H1 (cell line): ENCODE measurements at regions not wholly inside any gene's neighbourhood (a gene's known extent, or its start where the extent isn't known, plus 50 kb on each side); places are given as distances from the start of the nearest gene placed in this dataset.

Experiments
- CTCF ChIA-PET: fragments of 300-600 bp; sonication (Branson Sonifier 250); formaldehyde crosslinking; loops from one replicate; lab custom pipeline; 2021; ENCODE audit not compliant: partially characterized antibody; lab: Charles Lee
- POLR2A ChIA-PET: fragments of 300-600 bp; sonication (Branson Sonifier 250); formaldehyde crosslinking; loops from one replicate; lab custom pipeline; 2021; ENCODE audit warnings: inconsistent platforms; ENCODE audit not compliant: partially characterized antibody; lab: Charles Lee
- DNase-seq, 2 experiments: peaks; one replicate each; pipeline versions ENCODE4 v3.0.0 to v3.0.0-alpha.2; 2010 to 2022; ENCODE audit warnings: low spot score in 2 of 2, low read depth in 1 of 2, mixed read lengths in 1 of 2
- FAIRE-seq: peaks from 2 replicates; lab custom pipeline; 2011; peaks lifted over from hg19 to GRCh38; lab: Jason Lieb, UNC
- H2AFZ ChIP-seq: 2 replicates; pipeline ENCODE4 v1.8.1; 2012; ENCODE audit warnings: low read length, inconsistent platforms
- H2AK5ac ChIP-seq: 2 replicates; pipeline ENCODE4 v1.6.1; 2013; ENCODE audit warnings: low read depth, low read length
- H2BK120ac ChIP-seq: replicated peaks from 2 replicates; pipeline ENCODE3; 2013; ENCODE audit warnings: low read depth, low read length, inconsistent platforms
- H2BK12ac ChIP-seq: 2 replicates; pipeline ENCODE4 v1.6.1; 2013; ENCODE audit warnings: low read depth, low read length
- H2BK15ac ChIP-seq: 2 replicates; pipeline ENCODE4 v1.6.1; 2013; ENCODE audit warnings: low read length
- H2BK20ac ChIP-seq: 2 replicates; pipeline ENCODE4 v1.6.1; 2013; ENCODE audit warnings: low read length
- H2BK5ac ChIP-seq: 2 replicates; pipeline ENCODE4 v1.6.1; 2013; ENCODE audit warnings: low read depth, low read length
- H3K14ac ChIP-seq: 2 replicates; pipeline ENCODE4 v1.6.1; 2013; ENCODE audit warnings: inconsistent platforms; ENCODE audit not compliant: insufficient read length
- H3K18ac ChIP-seq: 2 replicates; pipeline ENCODE4 v1.6.1; 2013; ENCODE audit warnings: low read length; ENCODE audit errors: extremely low read depth
- H3K23ac ChIP-seq: 2 replicates; pipeline ENCODE4 v1.6.1; 2013; ENCODE audit warnings: inconsistent platforms; ENCODE audit not compliant: insufficient read length
- H3K23me2 ChIP-seq: 2 replicates; pipeline ENCODE4 v1.6.1; 2013; ENCODE audit warnings: low read depth, low read length
- H3K27ac ChIP-seq: 2 replicates; pipeline ENCODE4 v1.6.1; 2011; ENCODE audit warnings: low read depth, low read length, inconsistent platforms
- H3K27me3 ChIP-seq, 4 experiments: replicated peaks in 1 of 4; 1 replicate in 1 of 4; 2 replicates in 3 of 4; pipeline versions ENCODE4 v1.6.1 to v1.8.1; 2011 to 2013; ENCODE audit warnings: low read length in 3 of 4, mild to moderate bottlenecking in 3 of 4, inconsistent platforms in 2 of 4, mixed read lengths in 2 of 4, moderate library complexity in 1 of 4; ENCODE audit not compliant: control insufficient read depth in 3 of 4, insufficient read depth in 3 of 4; ENCODE audit errors: extremely low read depth in 1 of 4
- H3K36me3 ChIP-seq, 4 experiments: 2 replicates each; pipeline versions ENCODE4 v1.6.1 to v1.8.1; 2011 to 2013; ENCODE audit warnings: mild to moderate bottlenecking in 4 of 4, low read length in 3 of 4, moderate library complexity in 2 of 4, control low read depth in 1 of 4, inconsistent platforms in 1 of 4; ENCODE audit not compliant: insufficient read depth in 4 of 4, control insufficient read depth in 2 of 4
- H3K4ac ChIP-seq: replicated peaks from 2 replicates; pipeline ENCODE3; 2013; ENCODE audit warnings: low read length, low read depth, mixed read lengths, inconsistent platforms; ENCODE audit not compliant: insufficient read length
- H3K4me1 ChIP-seq, 4 experiments: replicated peaks in 1 of 4; 1 replicate in 1 of 4; 2 replicates in 3 of 4; pipeline versions ENCODE4 v1.6.1 to v1.8.1; 2011 to 2013; ENCODE audit warnings: low read length in 3 of 4, inconsistent platforms in 2 of 4, mixed read lengths in 1 of 4; ENCODE audit not compliant: insufficient read depth in 4 of 4, control insufficient read depth in 3 of 4
- H3K4me2 ChIP-seq, 2 experiments: 2 replicates each; pipeline versions ENCODE4 v1.6.1 to v1.8.1; 2011 to 2013; ENCODE audit warnings: low read depth in 2 of 2, low read length in 2 of 2, control low read depth in 1 of 2, inconsistent platforms in 1 of 2, mild to moderate bottlenecking in 1 of 2; ENCODE audit not compliant: insufficient read depth in 1 of 2
- H3K4me3 ChIP-seq, 4 experiments: fragments of 200-600, 300-600 bp in 1 of 4; sonication (generic), shearing (Covaris generic), sonication (Bioruptor Twin) in 1 of 4; 2 replicates each; pipeline versions ENCODE4 v1.5.1 to v1.8.1; 2011 to 2016; ENCODE audit warnings: low read length in 4 of 4, low read depth in 3 of 4, control low read depth in 2 of 4, inconsistent platforms in 2 of 4, mild to moderate bottlenecking in 2 of 4, mixed read lengths in 1 of 4, moderate library complexity in 1 of 4; ENCODE audit not compliant: insufficient read depth in 2 of 4; ENCODE audit errors: extremely low read depth in 1 of 4
- H3K56ac ChIP-seq: replicated peaks from 2 replicates; pipeline ENCODE3; 2013; ENCODE audit warnings: low read depth, mild to moderate bottlenecking, mixed read lengths, low read length, inconsistent platforms; ENCODE audit not compliant: insufficient read length
- H3K79me1 ChIP-seq: 2 replicates; pipeline ENCODE4 v1.6.1; 2013; ENCODE audit warnings: low read depth, low read length, control low read depth
- H3K79me2 ChIP-seq, 2 experiments: 2 replicates each; pipeline versions ENCODE4 v1.6.1 to v1.8.1; 2012 to 2013; ENCODE audit warnings: low read length in 2 of 2, mild to moderate bottlenecking in 2 of 2, inconsistent platforms in 1 of 2; ENCODE audit not compliant: insufficient read depth in 2 of 2, control insufficient read depth in 1 of 2
- H3K9ac ChIP-seq, 4 experiments: replicated peaks in 1 of 4; 1 replicate in 1 of 4; 2 replicates in 3 of 4; pipeline versions ENCODE4 v1.6.1 to v1.8.1; 2011 to 2013; ENCODE audit warnings: low read depth in 3 of 4, low read length in 3 of 4, control low read depth in 2 of 4, mild to moderate bottlenecking in 2 of 4, moderate library complexity in 2 of 4, inconsistent platforms in 1 of 4; ENCODE audit errors: extremely low read depth in 1 of 4
- H3K9me3 ChIP-seq, 2 experiments: 2 replicates each; pipeline versions ENCODE4 v1.6.1 to v1.8.1; 2012 to 2013; ENCODE audit warnings: mild to moderate bottlenecking in 2 of 2, moderate library complexity in 2 of 2, control low read depth in 1 of 2, inconsistent platforms in 1 of 2, low read depth in 1 of 2, low read length in 1 of 2, mixed read lengths in 1 of 2; ENCODE audit not compliant: insufficient read depth in 2 of 2
- H4K20me1 ChIP-seq, 2 experiments: replicated peaks in 1 of 2; 2 replicates each; pipeline versions ENCODE3 to v1.8.1; 2011 to 2013; ENCODE audit warnings: inconsistent platforms in 2 of 2, low read length in 2 of 2, mild to moderate bottlenecking in 1 of 2; ENCODE audit not compliant: insufficient read depth in 2 of 2, control insufficient read depth in 1 of 2
- H4K5ac ChIP-seq: 2 replicates; pipeline ENCODE4 v1.6.1; 2013; ENCODE audit warnings: low read length, low read depth, mixed read lengths, inconsistent platforms; ENCODE audit not compliant: insufficient read length
- H4K8ac ChIP-seq: 2 replicates; pipeline ENCODE4 v1.8.0; 2013; ENCODE audit warnings: mild to moderate bottlenecking, moderate library complexity, low read length, inconsistent platforms; ENCODE audit not compliant: insufficient read depth; ENCODE audit errors: extremely low read depth
- H4K91ac ChIP-seq: replicated peaks from 2 replicates; pipeline ENCODE3; 2013; ENCODE audit warnings: low read length, mixed read lengths, inconsistent platforms; ENCODE audit not compliant: insufficient read length
- ATF3 ChIP-seq: IDR thresholded peaks from 2 replicates; pipeline ENCODE4 v1.6.1; 2011; ENCODE audit warnings: low read depth, mild to moderate bottlenecking, low read length; ENCODE audit not compliant: insufficient read depth
- CHD2 ChIP-seq: IDR thresholded peaks from 2 replicates; pipeline ENCODE4 v1.6.1; 2012; ENCODE audit warnings: low read length, improper control_type of control experiment
- CTCF ChIP-seq, 3 experiments: IDR thresholded peaks; 1 replicate in 2 of 3; 2 replicates in 1 of 3; pipeline versions ENCODE4 v1.5.1 to v1.6.1; 2011; ENCODE audit warnings: low read length in 3 of 3, mild to moderate bottlenecking in 3 of 3, inconsistent platforms in 2 of 3, low read depth in 1 of 3, moderate library complexity in 1 of 3; ENCODE audit not compliant: insufficient read depth in 1 of 3; ENCODE audit errors: control extremely low read depth in 1 of 3
- EGR1 ChIP-seq: IDR thresholded peaks from 2 replicates; pipeline ENCODE4 v1.6.1; 2011; ENCODE audit warnings: low read depth, low read length, borderline replicate concordance
- HDAC2 ChIP-seq, 2 experiments: fragments of 300-600 bp in 1 of 2; sonication (generic) in 1 of 2; IDR thresholded peaks; 2 replicates each; pipeline ENCODE4 v1.6.1; 2011 to 2012; ENCODE audit warnings: low read depth in 2 of 2, low read length in 2 of 2, mild to moderate bottlenecking in 2 of 2, moderate library complexity in 2 of 2, borderline replicate concordance in 1 of 2, inconsistent platforms in 1 of 2
- POLR2AphosphoS5 ChIP-seq: IDR thresholded peaks from 2 replicates; pipeline ENCODE4 v1.6.1; 2011; ENCODE audit warnings: low read depth, low read length
- SRF ChIP-seq: IDR thresholded peaks from 2 replicates; pipeline ENCODE4 v1.6.1; 2011; ENCODE audit warnings: mild to moderate bottlenecking, low read depth, low read length, moderate library complexity
- SUZ12 ChIP-seq: fragments of 200-600 bp; sonication (generic); IDR thresholded peaks from 2 replicates; pipeline ENCODE4 v1.6.1; 2012; ENCODE audit warnings: mild to moderate bottlenecking, inconsistent platforms, low read length, moderate library complexity, mixed read lengths
- WGBS, 2 experiments: shearing (Covaris generic) in 1 of 2; methylation state at CpG; one replicate each; pipeline versions ENCODE4 v1.1.6 to v1.1.7; 2013 to 2015; ENCODE audit warnings: low lambda C conversion rate in 2 of 2, mixed read lengths in 2 of 2, inconsistent platforms in 1 of 2, low coverage in 1 of 2, missing lambda C conversion rate in 1 of 2; ENCODE audit not compliant: insufficient replicate concordance in 2 of 2, insufficient coverage in 1 of 2, insufficient read length in 1 of 2; ENCODE audit errors: extremely low coverage in 1 of 2, missing lambda C conversion rate in 1 of 2; 5-methylcytosine and 5-hydroxymethylcytosine counted together

GRCh38 chr2:41873102-41874031 lies 174.5 kb upstream of the PKDCC start:
- Histone ChIP-seq H3K36me3 (no peaks in the 10 kb centered on the region), H3K4me1 (peaks cover 0 to 9% (median 1%) of the 10 kb centered on the region in 4 experiments; a peak in 1 of 7 replicates), H2AK5ac (no peak overlapping the region), H3K56ac (no peak overlapping the region), H2AFZ (no peak overlapping the region), H2BK20ac (no peak overlapping the region), H3K4me2 (no peak overlapping the region), H2BK5ac (no peak overlapping the region), H3K27me3 (no peaks in the 10 kb centered on the region), H2BK15ac (no peak overlapping the region), H3K14ac (no peak overlapping the region), H4K20me1 (no peaks in the 10 kb centered on the region), H3K27ac (no peak overlapping the region), H2BK12ac (no peak overlapping the region), H4K8ac (no peak overlapping the region), H4K91ac (no peak overlapping the region), H3K79me1 (no peaks in the 10 kb centered on the region), H3K23me2 (no peaks in the 10 kb centered on the region), H2BK120ac (no peak overlapping the region), H3K9ac (no peak overlapping the region), H3K23ac (no peak overlapping the region), H3K18ac (no peak overlapping the region), H3K4ac (no peak overlapping the region), H3K79me2 (no peaks in the 10 kb centered on the region), H3K4me3 (no peak overlapping the region), H4K5ac (no peak overlapping the region), H3K9me3 (no peaks in the 10 kb centered on the region)
- DNase-seq (no peak), FAIRE-seq (no peak)
- ChIA-PET CTCF (interaction anchor here (0.6 to 20.1 kb wide), 15 partner anchors 9 to 1149 kb away, joined by 3 to 890 read pairs (median 6); partner anchors contain the start of gene PKDCC), POLR2A (no interaction called here)
- 87% methylated on average over 4 of the region's 4 CpGs; no CpG with 5 or more reads in 1 of the 2 experiments for WGBS, 2 experiments
- TF ChIP-seq SRF (no peak), CHD2 (no peak), HDAC2 (IDR thresholded peaks at IDR 0.05; ENCODE audit: borderline replicate concordance in 1 of 2, low read depth in 2 of 2, low read length in 2 of 2) (no peak), POLR2AphosphoS5 (no peak), ATF3 (no peak), CTCF (IDR thresholded peaks at IDR 0.05; ENCODE audit: control extremely low read depth in 1 of 3, insufficient read depth in 1 of 3, low read depth in 1 of 3, low read length in 3 of 3) (no peak), SUZ12 (no peak), EGR1 (no peak)
